ENCODE measurements at regions not wholly inside any gene's neighbourhood (a gene's known extent, or its start where the extent isn't known, plus 50 kb on each side); places are given as distances from the start of the nearest gene placed in this dataset.
"Not testable (repeated sequence)": the region's sequence is repeated elsewhere in the genome, so short reads cannot be mapped to it uniquely, and the experiment has no call there.

DNA sequence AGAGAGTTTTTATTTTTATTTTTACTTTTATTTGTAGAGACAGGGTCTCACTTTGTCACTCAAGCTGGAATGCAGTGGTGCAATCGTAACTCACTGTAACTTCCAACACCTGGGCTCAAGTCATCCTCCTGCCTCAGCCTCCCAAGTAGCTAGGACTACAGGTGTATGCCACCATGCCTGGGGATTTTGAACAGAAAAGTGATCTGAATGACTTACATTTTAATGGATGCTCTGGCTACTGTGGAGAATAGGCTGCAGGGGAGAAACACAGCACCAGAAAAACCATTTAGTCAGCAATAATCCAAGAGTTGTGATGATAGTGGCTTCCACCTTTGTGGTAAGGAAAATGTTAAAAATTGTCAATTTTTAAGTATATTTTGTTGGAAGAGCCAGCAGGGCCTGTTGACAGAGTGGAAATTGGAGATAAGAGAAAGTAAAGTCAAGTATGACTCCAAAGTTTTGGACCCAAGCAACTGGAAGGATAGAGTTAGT, 106.0 kb upstream of the LOC128125822 start:
- H3K36me3 ChIP-seq (ENCODE audit: control insufficient read depth, insufficient read depth, low read length) = no peaks in the 10 kb centered on the region
- H3K27me3 ChIP-seq (ENCODE audit: control insufficient read depth, insufficient read depth, low read length) = no peaks in the 10 kb centered on the region
- no peaks in the 10 kb centered on the region for H3K4me1 ChIP-seq (ENCODE audit: control insufficient read depth, extremely low read depth, insufficient read depth, low read length)
- no peak overlapping the region for H3K4me3 ChIP-seq (replicated peaks in 1 of 4; ENCODE audit: control extremely low read depth in 1 of 4, insufficient read depth in 1 of 4, low read depth in 3 of 4, low read length in 4 of 4)
- H3K27ac ChIP-seq (ENCODE audit: insufficient read depth, low read length) = no peak overlapping the region
- TF ChIP-seq, protein P1, sequence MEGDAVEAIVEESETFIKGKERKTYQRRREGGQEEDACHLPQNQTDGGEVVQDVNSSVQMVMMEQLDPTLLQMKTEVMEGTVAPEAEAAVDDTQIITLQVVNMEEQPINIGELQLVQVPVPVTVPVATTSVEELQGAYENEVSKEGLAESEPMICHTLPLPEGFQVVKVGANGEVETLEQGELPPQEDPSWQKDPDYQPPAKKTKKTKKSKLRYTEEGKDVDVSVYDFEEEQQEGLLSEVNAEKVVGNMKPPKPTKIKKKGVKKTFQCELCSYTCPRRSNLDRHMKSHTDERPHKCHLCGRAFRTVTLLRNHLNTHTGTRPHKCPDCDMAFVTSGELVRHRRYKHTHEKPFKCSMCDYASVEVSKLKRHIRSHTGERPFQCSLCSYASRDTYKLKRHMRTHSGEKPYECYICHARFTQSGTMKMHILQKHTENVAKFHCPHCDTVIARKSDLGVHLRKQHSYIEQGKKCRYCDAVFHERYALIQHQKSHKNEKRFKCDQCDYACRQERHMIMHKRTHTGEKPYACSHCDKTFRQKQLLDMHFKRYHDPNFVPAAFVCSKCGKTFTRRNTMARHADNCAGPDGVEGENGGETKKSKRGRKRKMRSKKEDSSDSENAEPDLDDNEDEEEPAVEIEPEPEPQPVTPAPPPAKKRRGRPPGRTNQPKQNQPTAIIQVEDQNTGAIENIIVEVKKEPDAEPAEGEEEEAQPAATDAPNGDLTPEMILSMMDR (conservative IDR thresholded peaks at IDR 0.05 in 1 of 2, IDR thresholded peaks at IDR 0.05 in 1 of 2; ENCODE audit: low read depth in 1 of 2, low read length in 2 of 2) = no peak
- TF ChIP-seq EZH2 (IDR thresholded peaks at IDR 0.05; ENCODE audit: low read length, missing control alignments) = no peak
- no peak overlapping the region for H3K4me2 ChIP-seq (ENCODE audit: extremely low read depth, insufficient read depth, low read length)
- H4K20me1 ChIP-seq (ENCODE audit: control insufficient read depth, extremely low read depth, insufficient read depth, low read length) = no peaks in the 10 kb centered on the region
- no peaks in the 10 kb centered on the region for H3K79me2 ChIP-seq (ENCODE audit: control insufficient read depth, insufficient read depth, low read length)
- no peaks in the 10 kb centered on the region for H3K9me3 ChIP-seq (ENCODE audit: control insufficient read depth, insufficient read depth, low read depth, low read length)
- no peak for DNase-seq (ENCODE audit: low read depth in 2 of 2)
- H3K9ac ChIP-seq (ENCODE audit: insufficient read depth, low read length) = no peak overlapping the region
- H2AFZ ChIP-seq (ENCODE audit: low read length) = no peak overlapping the region

DNA sequence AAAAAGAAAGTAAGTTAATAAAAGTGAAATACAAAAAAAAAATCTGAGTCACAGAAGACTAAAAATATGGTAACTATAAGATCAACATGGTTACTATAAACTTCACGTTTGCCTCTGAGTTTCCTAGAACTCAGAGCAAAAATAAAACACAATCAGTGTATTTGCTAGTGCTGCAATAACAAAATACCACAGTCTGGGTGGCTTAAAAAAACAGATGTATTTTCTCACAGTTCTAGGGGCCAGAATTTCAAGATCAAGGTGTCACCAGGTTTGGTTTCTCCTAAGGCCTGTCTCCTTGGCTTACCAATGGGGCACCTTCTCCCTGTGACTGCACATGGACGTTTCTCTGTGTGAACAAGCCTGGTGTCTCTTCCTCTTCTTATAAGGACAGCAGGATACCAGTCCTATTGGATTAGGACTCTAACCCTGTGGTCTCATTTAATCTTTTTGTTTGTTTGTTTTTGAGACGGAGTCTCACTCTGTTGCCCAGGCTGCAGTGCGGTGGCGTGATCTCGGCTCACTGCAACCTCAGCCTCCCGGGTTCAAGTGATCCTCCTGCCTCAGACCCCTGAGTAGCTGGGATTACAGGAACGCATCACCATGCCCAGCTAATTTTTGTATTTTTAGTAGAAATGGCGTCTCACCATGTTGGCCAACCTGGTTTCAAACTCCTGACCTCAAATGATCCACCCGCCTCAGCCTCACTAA, 104.9 kb upstream of the LOC128125822 start:
- no peak overlapping the region for H2AFZ ChIP-seq (ENCODE audit: low read length)
- H3K36me3 ChIP-seq (ENCODE audit: control insufficient read depth, insufficient read depth, low read length) = no peaks in the 10 kb centered on the region

DNA sequence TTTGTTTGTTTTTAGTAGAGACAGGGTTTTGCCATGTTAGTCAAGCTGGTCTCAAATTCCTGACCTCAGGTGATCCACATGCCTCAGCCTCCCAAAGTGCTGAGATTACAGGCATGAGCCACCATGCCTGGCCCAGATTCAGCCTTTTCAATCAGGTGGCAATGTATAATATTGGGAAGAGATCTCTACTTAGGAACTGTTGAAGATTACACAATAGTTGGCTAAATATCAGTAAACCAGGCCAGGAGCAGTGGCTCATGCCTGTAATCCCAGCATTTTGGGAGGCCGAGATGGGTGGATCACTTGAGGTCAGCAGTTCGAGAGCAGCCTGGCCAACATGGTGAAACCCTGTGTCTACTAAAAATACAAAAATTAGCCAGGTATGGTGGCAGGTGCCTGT, 101.1 kb upstream of the LOC128125822 start:
- DNase-seq (ENCODE audit: low read depth in 2 of 2); H3K36me3 ChIP-seq (ENCODE audit: control insufficient read depth, insufficient read depth, low read length); H3K9ac ChIP-seq (ENCODE audit: insufficient read depth, low read length); H3K4me1 ChIP-seq (ENCODE audit: control insufficient read depth, extremely low read depth, insufficient read depth, low read length); H2AFZ ChIP-seq (ENCODE audit: low read length); H3K27ac ChIP-seq (ENCODE audit: insufficient read depth, low read length); H3K79me2 ChIP-seq (ENCODE audit: control insufficient read depth, insufficient read depth, low read length); H3K9me3 ChIP-seq (ENCODE audit: control insufficient read depth, insufficient read depth, low read depth, low read length); H4K20me1 ChIP-seq (ENCODE audit: control insufficient read depth, extremely low read depth, insufficient read depth, low read length); H3K4me3 ChIP-seq (replicated peaks in 1 of 4; ENCODE audit: control extremely low read depth in 1 of 4, insufficient read depth in 1 of 4, low read depth in 3 of 4, low read length in 4 of 4); H3K4me2 ChIP-seq (ENCODE audit: extremely low read depth, insufficient read depth, low read length); H3K27me3 ChIP-seq (ENCODE audit: control insufficient read depth, insufficient read depth, low read length): not testable (repeated sequence)

More for the DNA sequence above, 104.9 kb upstream of the LOC128125822 start:
- no peaks in the 10 kb centered on the region for H3K9me3 ChIP-seq (ENCODE audit: control insufficient read depth, insufficient read depth, low read depth, low read length)
- H3K9ac ChIP-seq (ENCODE audit: insufficient read depth, low read length) = no peak overlapping the region
- DNase-seq (ENCODE audit: low read depth in 2 of 2) = no peak
- H4K20me1 ChIP-seq (ENCODE audit: control insufficient read depth, extremely low read depth, insufficient read depth, low read length) = no peaks in the 10 kb centered on the region
- TF ChIP-seq, protein P1 (conservative IDR thresholded peaks at IDR 0.05 in 1 of 2, IDR thresholded peaks at IDR 0.05 in 1 of 2; ENCODE audit: low read depth in 1 of 2, low read length in 2 of 2) = no peak
- no peak for TF ChIP-seq EZH2 (IDR thresholded peaks at IDR 0.05; ENCODE audit: low read length, missing control alignments)
- no peaks in the 10 kb centered on the region for H3K79me2 ChIP-seq (ENCODE audit: control insufficient read depth, insufficient read depth, low read length)
- no peak overlapping the region for H3K4me2 ChIP-seq (ENCODE audit: extremely low read depth, insufficient read depth, low read length)
- H3K27ac ChIP-seq (ENCODE audit: insufficient read depth, low read length) = no peak overlapping the region
- no peak overlapping the region for H3K4me3 ChIP-seq (replicated peaks in 1 of 4; ENCODE audit: control extremely low read depth in 1 of 4, insufficient read depth in 1 of 4, low read depth in 3 of 4, low read length in 4 of 4)
- H3K27me3 ChIP-seq (ENCODE audit: control insufficient read depth, insufficient read depth, low read length) = no peaks in the 10 kb centered on the region
- H3K4me1 ChIP-seq (ENCODE audit: control insufficient read depth, extremely low read depth, insufficient read depth, low read length) = no peaks in the 10 kb centered on the region
